ENCODE measurements at regions not wholly inside any gene's neighbourhood (a gene's known extent, or its start where the extent isn't known, plus 50 kb on each side); places are given as distances from the start of the nearest gene placed in this dataset.

- H3K9me3 Mint-ChIP-seq, result peaks cover 69% of the 10 kb centered on the region
- H3K27ac Mint-ChIP-seq, result no peak overlapping the region
- no peak overlapping the region for H3K4me3 Mint-ChIP-seq
- no peaks in the 10 kb centered on the region for H3K4me1 Mint-ChIP-seq (ENCODE audit: low read depth)
- no peaks in the 10 kb centered on the region for H3K36me3 Mint-ChIP-seq (ENCODE audit: low read depth)
- H3K27me3 Mint-ChIP-seq (ENCODE audit: low read depth), result no peaks in the 10 kb centered on the region
Measured at GRCh38 chr19:27529158-27529557, 1683.8 kb downstream of the UQCRFS1 start.

- no peaks in the 10 kb centered on the region for H3K27me3 Mint-ChIP-seq (ENCODE audit: low read depth)
- H3K9me3 Mint-ChIP-seq, result peaks cover 53% of the 10 kb centered on the region
- no peaks in the 10 kb centered on the region for H3K4me1 Mint-ChIP-seq (ENCODE audit: low read depth)
- no peak overlapping the region for H3K4me3 Mint-ChIP-seq
- H3K27ac Mint-ChIP-seq, result no peak overlapping the region
- H3K36me3 Mint-ChIP-seq (ENCODE audit: low read depth), result no peaks in the 10 kb centered on the region
Measured at GRCh38 chr19:27522223-27522622, 1690.7 kb downstream of the UQCRFS1 start.
